ENCODE measurements at regions not wholly inside any gene's neighbourhood (a gene's known extent, or its start where the extent isn't known, plus 50 kb on each side); places are given as distances from the start of the nearest gene placed in this dataset.
A peak's percentile ranks its signal among the peaks of the same experiment; 100 is the strongest.

GRCh38 chr5:164722702-164723101 lies 1217.3 kb downstream of the MAT2B start:
- no peak for DNase-seq
- Mint-ChIP-seq H3K4me3 (no peak overlapping the region), H3K27me3 (ENCODE audit: low read depth in 3 of 3) (peaks cover 0 to 2% (median 1%) of the 10 kb centered on the region in 3 donors), H3K36me3 (peaks cover 0 to 4% (median 0%) of the 10 kb centered on the region in 3 donors), H3K27ac (no peak overlapping the region), H3K9me3 (peaks cover 0 to 4% (median 3%) of the 10 kb centered on the region in 6 donors), H3K4me1 (no peaks in the 10 kb centered on the region)

- Mint-ChIP-seq H3K27ac (no peak overlapping the region), H3K27me3 (ENCODE audit: low read depth in 3 of 3) (no peaks in the 10 kb centered on the region), H3K4me1 (no peaks in the 10 kb centered on the region), H3K36me3 (peaks cover 0 to 3% (median 0%) of the 10 kb centered on the region in 3 donors), H3K4me3 (no peak overlapping the region), H3K9me3 (peaks cover 0 to 4% (median 1%) of the 10 kb centered on the region in 6 donors)
- no peak for DNase-seq
Observed at GRCh38 chr5:164727012-164727411, 1221.6 kb downstream of the MAT2B start.

- H3K27ac Mint-ChIP-seq, result no peak overlapping the region
- H3K9me3 Mint-ChIP-seq, result peaks cover 0 to 4% (median 3%) of the 10 kb centered on the region in 6 donors
- H3K27me3 Mint-ChIP-seq (ENCODE audit: low read depth in 3 of 3), result peaks cover 0 to 1% (median 0%) of the 10 kb centered on the region in 3 donors
- H3K4me1 Mint-ChIP-seq, result no peaks in the 10 kb centered on the region
- DNase-seq, result no peak
- peaks cover 0 to 3% (median 0%) of the 10 kb centered on the region in 3 donors for H3K36me3 Mint-ChIP-seq
- no peak overlapping the region for H3K4me3 Mint-ChIP-seq
Observed at GRCh38 chr5:164728733-164729132, 1223.3 kb downstream of the MAT2B start.

GRCh38 chr5:164735334-164735733 lies 1229.9 kb downstream of the MAT2B start:
- DNase-seq, result no peak
- H3K27ac Mint-ChIP-seq, result no peak overlapping the region
- no peak overlapping the region for H3K4me3 Mint-ChIP-seq
- peaks cover 1 to 2% (median 2%) of the 10 kb centered on the region in 3 donors for H3K27me3 Mint-ChIP-seq (ENCODE audit: low read depth in 3 of 3)
- H3K36me3 Mint-ChIP-seq, result peaks cover 0 to 4% (median 3%) of the 10 kb centered on the region in 3 donors
- peaks cover 0 to 13% (median 5%) of the 10 kb centered on the region in 6 donors for H3K9me3 Mint-ChIP-seq
- H3K4me1 Mint-ChIP-seq, result no peaks in the 10 kb centered on the region

GRCh38 chr5:164741376-164741775 lies 1236.0 kb downstream of the MAT2B start:
- no peak for DNase-seq
- Mint-ChIP-seq H3K4me3 (peak overlapping the region; percentile 8 to 73 (median 27)), H3K4me1 (peaks cover 22 to 31% of the 10 kb centered on the region in 2 donors), H3K9me3 (peaks cover 0 to 11% (median under 1%) of the 10 kb centered on the region in 6 donors), H3K36me3 (no peaks in the 10 kb centered on the region), H3K27ac (no peak overlapping the region), H3K27me3 (ENCODE audit: low read depth in 3 of 3) (peaks cover 0 to 3% (median 2%) of the 10 kb centered on the region in 3 donors)

- Mint-ChIP-seq H3K27ac (peak overlapping the region in 4 of 6 donors; percentile 9 to 71 (median 63)), H3K9me3 (peaks cover 0 to 8% (median under 1%) of the 10 kb centered on the region in 6 donors), H3K4me3 (peak overlapping the region; percentile 48 to 74 (median 67)), H3K36me3 (no peaks in the 10 kb centered on the region), H3K27me3 (ENCODE audit: low read depth in 3 of 3) (peaks cover 0 to 2% (median 2%) of the 10 kb centered on the region in 3 donors), H3K4me1 (peaks cover 29 to 38% of the 10 kb centered on the region in 2 donors)
- DNase-seq, result peak; percentile 27 to 43 (median 29)
Observed at GRCh38 chr5:164742025-164742424, 1236.6 kb downstream of the MAT2B start.

GRCh38 chr5:164746723-164747122 lies 1241.3 kb downstream of the MAT2B start:
- Mint-ChIP-seq H3K9me3 (peaks cover 0 to 9% (median 0%) of the 10 kb centered on the region in 6 donors), H3K4me3 (peak overlapping the region in 2 of 5 donors; percentile 10 to 21), H3K4me1 (peaks cover 27 to 37% of the 10 kb centered on the region in 2 donors), H3K27ac (no peak overlapping the region), H3K27me3 (ENCODE audit: low read depth in 3 of 3) (peaks cover 0 to 2% (median 0%) of the 10 kb centered on the region in 3 donors), H3K36me3 (no peaks in the 10 kb centered on the region)
- DNase-seq, result no peak

- Mint-ChIP-seq H3K27ac (peak overlapping the region in 1 of 6 donors; percentile 45), H3K4me1 (peaks cover 23 to 31% of the 10 kb centered on the region in 2 donors), H3K9me3 (peaks cover 0 to 9% (median 0%) of the 10 kb centered on the region in 6 donors), H3K27me3 (ENCODE audit: low read depth in 3 of 3) (peaks cover 0 to 2% (median 0%) of the 10 kb centered on the region in 3 donors), H3K36me3 (no peaks in the 10 kb centered on the region), H3K4me3 (peak overlapping the region in 1 of 5 donors; percentile 0)
- DNase-seq, result no peak
Observed at GRCh38 chr5:164747371-164747770, 1242.0 kb downstream of the MAT2B start.

- Mint-ChIP-seq H3K4me1 (peaks cover 15 to 24% of the 10 kb centered on the region in 2 donors), H3K4me3 (no peak overlapping the region), H3K27me3 (ENCODE audit: low read depth in 3 of 3) (peaks cover 0 to 2% (median 0%) of the 10 kb centered on the region in 3 donors), H3K9me3 (peaks cover 0 to 7% (median 0%) of the 10 kb centered on the region in 6 donors), H3K36me3 (no peaks in the 10 kb centered on the region), H3K27ac (no peak overlapping the region)
- no peak for DNase-seq
Observed at GRCh38 chr5:164748861-164749260, 1243.4 kb downstream of the MAT2B start.

GRCh38 chr5:164753434-164753833 lies 1248.0 kb downstream of the MAT2B start:
- Mint-ChIP-seq H3K27ac (no peak overlapping the region), H3K9me3 (peaks cover 0 to 6% (median 0%) of the 10 kb centered on the region in 6 donors), H3K4me3 (no peak overlapping the region), H3K27me3 (ENCODE audit: low read depth in 3 of 3) (no peaks in the 10 kb centered on the region), H3K4me1 (no peaks in the 10 kb centered on the region), H3K36me3 (no peaks in the 10 kb centered on the region)
- no peak for DNase-seq

- no peak overlapping the region for H3K27ac Mint-ChIP-seq
- H3K36me3 Mint-ChIP-seq, result peaks cover 0 to 8% (median 0%) of the 10 kb centered on the region in 3 donors
- DNase-seq, result no peak
- H3K4me1 Mint-ChIP-seq, result no peaks in the 10 kb centered on the region
- H3K4me3 Mint-ChIP-seq, result no peak overlapping the region
- peaks cover 0 to 2% (median 0%) of the 10 kb centered on the region in 3 donors for H3K27me3 Mint-ChIP-seq (ENCODE audit: low read depth in 3 of 3)
- H3K9me3 Mint-ChIP-seq, result peaks cover 0 to 10% (median 6%) of the 10 kb centered on the region in 6 donors
Observed at GRCh38 chr5:164763206-164763605, 1257.8 kb downstream of the MAT2B start.

GRCh38 chr5:164772122-164772521 lies 1266.7 kb downstream of the MAT2B start:
- DNase-seq, result no peak
- Mint-ChIP-seq H3K4me1 (no peaks in the 10 kb centered on the region), H3K27me3 (ENCODE audit: low read depth in 3 of 3) (no peaks in the 10 kb centered on the region), H3K9me3 (peaks cover 0 to 31% (median 5%) of the 10 kb centered on the region in 6 donors), H3K36me3 (peaks cover 0 to 5% (median 0%) of the 10 kb centered on the region in 3 donors), H3K27ac (no peak overlapping the region), H3K4me3 (no peak overlapping the region)

- no peak for DNase-seq
- H3K36me3 Mint-ChIP-seq, result no peaks in the 10 kb centered on the region
- no peaks in the 10 kb centered on the region for H3K4me1 Mint-ChIP-seq
- peaks cover 0 to 11% (median 2%) of the 10 kb centered on the region in 6 donors for H3K9me3 Mint-ChIP-seq
- no peak overlapping the region for H3K4me3 Mint-ChIP-seq
- H3K27me3 Mint-ChIP-seq (ENCODE audit: low read depth in 3 of 3), result no peaks in the 10 kb centered on the region
- H3K27ac Mint-ChIP-seq, result no peak overlapping the region
Observed at GRCh38 chr5:164784230-164784629, 1278.8 kb downstream of the MAT2B start.

GRCh38 chr5:164798110-164798509 lies 1292.7 kb downstream of the MAT2B start:
- Mint-ChIP-seq H3K36me3 (peaks cover 0 to 6% (median 5%) of the 10 kb centered on the region in 3 donors), H3K9me3 (peaks cover 2 to 29% (median 11%) of the 10 kb centered on the region in 6 donors), H3K27ac (no peak overlapping the region), H3K27me3 (ENCODE audit: low read depth in 3 of 3) (peaks cover 0 to 3% (median 2%) of the 10 kb centered on the region in 3 donors), H3K4me3 (no peak overlapping the region), H3K4me1 (no peaks in the 10 kb centered on the region)
- no peak for DNase-seq

- H3K27ac Mint-ChIP-seq, result no peak overlapping the region
- peaks cover 0 to 6% (median 5%) of the 10 kb centered on the region in 3 donors for H3K36me3 Mint-ChIP-seq
- no peaks in the 10 kb centered on the region for H3K4me1 Mint-ChIP-seq
- H3K27me3 Mint-ChIP-seq (ENCODE audit: low read depth in 3 of 3), result peaks cover 0 to 3% (median 2%) of the 10 kb centered on the region in 3 donors
- H3K4me3 Mint-ChIP-seq, result no peak overlapping the region
- peaks cover 2 to 34% (median 11%) of the 10 kb centered on the region in 6 donors for H3K9me3 Mint-ChIP-seq
- DNase-seq, result no peak
Observed at GRCh38 chr5:164799391-164799790, 1294.0 kb downstream of the MAT2B start.
